ENCODE measurements at regions not wholly inside any gene's neighbourhood (a gene's known extent, or its start where the extent isn't known, plus 50 kb on each side); places are given as distances from the start of the nearest gene placed in this dataset.
"Not testable (repeated sequence)": the region's sequence is repeated elsewhere in the genome, so short reads cannot be mapped to it uniquely, and the experiment has no call there.

- not testable (repeated sequence) for DNase-seq (ENCODE audit: low read depth)
Measured at GRCh38 chr1:243074224-243074623, 180.9 kb downstream of the CEP170 start.

GRCh38 chr1:243067056-243067455 lies 188.0 kb downstream of the CEP170 start:
- DNase-seq (ENCODE audit: low read depth): not testable (repeated sequence)

DNA sequence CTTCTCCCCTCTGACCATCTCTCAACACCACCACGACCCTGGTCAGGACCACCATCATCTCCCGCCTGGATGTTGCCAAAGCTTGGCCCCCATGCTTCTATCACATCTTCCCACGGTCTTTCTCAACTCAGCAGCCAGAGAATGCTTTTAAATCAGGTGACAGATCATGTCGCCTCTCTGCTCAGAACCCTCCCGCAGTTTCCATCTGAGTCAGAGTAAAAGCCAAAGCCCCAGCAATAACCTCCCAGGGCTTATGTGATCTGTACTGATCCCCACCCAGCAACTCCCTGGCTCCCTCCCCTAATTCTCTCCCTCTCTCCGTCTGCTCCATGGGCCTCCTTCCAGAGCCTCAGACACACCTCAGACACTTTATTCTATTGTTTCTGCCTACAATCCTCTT lies 193.1 kb downstream of the CEP170 start:
- not testable (repeated sequence) for DNase-seq (ENCODE audit: low read depth)

GRCh38 chr1:243055510-243055909 lies 199.6 kb downstream of the CEP170 start:
- DNase-seq (ENCODE audit: low read depth): not testable (repeated sequence)

DNA sequence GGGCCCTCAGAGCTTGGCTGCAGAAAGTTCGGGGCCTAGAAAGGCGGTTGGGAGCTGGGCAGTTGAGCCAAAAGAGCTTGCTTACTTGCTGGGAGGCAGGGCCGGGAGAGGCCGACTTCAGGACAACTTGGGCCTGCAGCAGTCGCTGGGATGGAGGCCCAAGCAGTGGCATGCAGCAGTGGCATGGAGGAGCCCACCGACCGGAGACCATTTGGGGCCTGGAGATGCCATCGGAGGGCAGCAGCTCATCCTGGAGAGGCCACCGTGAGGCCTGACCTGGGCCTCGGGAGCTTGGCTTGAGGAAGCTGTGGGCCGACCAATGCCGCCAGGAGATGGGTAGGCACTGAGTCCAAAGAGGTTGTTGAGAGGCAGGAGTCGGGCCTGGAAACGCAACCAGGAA lies 200.0 kb downstream of the CEP170 start:
- DNase-seq (ENCODE audit: low read depth): not testable (repeated sequence)

GRCh38 chr1:243054681-243055080 lies 200.4 kb downstream of the CEP170 start:
- not testable (repeated sequence) for DNase-seq (ENCODE audit: low read depth)

DNA sequence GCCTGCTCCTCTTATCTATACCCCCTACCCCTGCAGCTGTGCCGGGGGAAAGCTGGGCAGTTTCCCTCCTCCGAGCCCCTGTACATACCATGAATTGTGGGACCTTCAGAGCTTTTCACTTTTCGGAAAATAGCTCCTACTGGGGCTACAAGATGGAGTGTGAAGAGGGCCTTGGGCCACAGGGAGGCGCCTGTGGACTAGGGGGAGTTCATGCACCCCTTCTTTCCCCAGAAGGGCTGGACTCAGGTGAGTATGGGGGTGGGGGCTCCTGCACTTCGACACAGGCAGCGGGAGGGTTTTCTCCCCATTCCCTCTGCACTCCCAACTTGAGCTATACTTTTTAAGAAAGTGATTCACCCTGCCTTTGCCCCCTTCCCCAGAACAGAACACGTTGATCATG lies 202.0 kb downstream of the CEP170 start:
- not testable (repeated sequence) for DNase-seq (ENCODE audit: low read depth)

GRCh38 chr1:243050613-243051012 lies 204.5 kb downstream of the CEP170 start:
- DNase-seq (ENCODE audit: low read depth): not testable (repeated sequence)

DNA sequence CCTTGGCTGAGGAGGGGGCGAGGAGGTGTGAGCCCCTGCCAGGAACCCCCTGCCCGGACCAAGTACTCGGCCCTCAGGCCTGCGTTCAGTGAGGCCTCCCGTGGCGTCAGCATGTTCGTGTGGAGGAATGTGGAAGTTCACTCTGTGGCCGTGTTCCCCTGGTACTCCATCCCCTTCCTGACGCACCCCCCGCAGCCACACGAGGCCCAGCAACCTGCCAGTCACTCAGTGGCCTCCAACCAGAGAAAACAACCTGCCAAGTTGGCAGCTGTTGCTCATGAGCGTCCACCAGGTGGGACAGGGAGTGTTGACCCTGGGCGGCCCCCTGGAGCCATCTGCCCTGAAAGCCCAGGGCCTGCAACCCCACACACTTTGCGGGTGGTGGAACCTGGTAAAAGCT lies 205.4 kb downstream of the CEP170 start:
- not testable (repeated sequence) for DNase-seq (ENCODE audit: low read depth)

GRCh38 chr1:243021365-243021764 lies 233.7 kb downstream of the CEP170 start:
- DNase-seq (ENCODE audit: low read depth): not testable (repeated sequence)

GRCh38 chr1:243019030-243019635 lies 235.9 kb downstream of the CEP170 start:
- DNase-seq (ENCODE audit: low read depth): not testable (repeated sequence)

DNA sequence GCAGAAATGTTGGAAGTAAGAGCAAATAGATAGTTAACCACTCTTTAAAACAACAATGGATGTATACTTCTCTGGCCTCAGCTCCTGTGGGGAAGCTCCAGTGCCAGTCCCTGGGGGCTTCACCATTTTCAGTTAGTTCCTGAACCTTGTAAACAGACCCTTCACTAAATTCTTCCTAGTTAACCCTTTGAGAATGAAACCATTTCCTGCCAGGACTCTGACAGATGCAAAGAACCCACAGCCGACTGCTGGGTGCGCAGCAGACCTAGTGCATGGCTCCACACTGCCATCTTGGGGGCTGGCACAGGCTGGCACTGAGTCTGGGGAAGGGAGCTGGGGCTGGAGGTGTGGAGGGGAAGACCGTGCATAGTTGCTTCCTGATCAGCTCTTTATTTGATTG lies 244.4 kb downstream of the CEP170 start:
- peak; percentile 0 for DNase-seq (ENCODE audit: low read depth)

GRCh38 chr1:243001003-243001402 lies 254.1 kb downstream of the CEP170 start:
- DNase-seq (ENCODE audit: low read depth): not testable (repeated sequence)

DNA sequence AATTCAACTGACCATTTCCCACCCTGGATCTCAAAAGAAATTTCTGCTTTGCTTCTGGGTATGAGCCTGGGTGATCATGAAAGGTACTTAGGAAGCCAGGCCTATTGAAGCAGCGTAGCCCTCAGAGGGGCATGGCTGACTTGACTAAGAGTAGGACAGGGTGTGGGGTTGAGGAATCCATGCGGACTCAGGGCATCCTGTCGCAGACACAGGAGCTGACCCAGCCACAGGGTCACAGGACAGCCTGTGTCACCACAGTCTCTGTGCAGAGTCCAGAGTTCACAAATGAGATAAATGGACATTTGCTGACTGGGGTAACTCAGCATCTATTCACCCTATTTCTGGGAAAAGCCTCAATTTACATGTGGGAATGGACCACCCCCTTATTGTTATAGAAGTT lies 262.3 kb downstream of the CEP170 start:
- DNase-seq (ENCODE audit: low read depth): not testable (repeated sequence)

DNA sequence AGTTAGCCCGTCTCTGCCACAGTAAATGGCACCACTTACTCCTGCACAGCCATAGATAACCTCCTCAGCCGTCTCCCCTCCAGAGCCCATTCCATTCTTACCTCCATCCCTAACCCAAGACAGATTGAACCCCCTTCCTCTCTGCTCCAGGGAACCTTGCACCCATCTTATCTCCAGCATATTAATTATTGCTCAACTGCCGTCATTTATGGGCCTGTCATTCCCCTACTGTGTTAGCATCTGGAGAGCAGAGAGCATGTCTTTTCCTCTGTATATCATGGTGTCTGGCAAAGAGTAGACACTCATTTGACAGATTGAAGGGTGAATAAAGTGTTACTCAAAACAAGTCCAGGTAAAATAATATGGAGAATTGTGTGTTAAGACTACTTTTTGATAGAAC lies 270.0 kb downstream of the CEP170 start:
- not testable (repeated sequence) for DNase-seq (ENCODE audit: low read depth)

GRCh38 chr1:242973341-242973740 lies 281.7 kb downstream of the CEP170 start:
- DNase-seq (ENCODE audit: low read depth): not testable (repeated sequence)

- DNase-seq (ENCODE audit: low read depth): no peak
Measured at GRCh38 chr1:242966892-242967291, 288.2 kb downstream of the CEP170 start.

DNA sequence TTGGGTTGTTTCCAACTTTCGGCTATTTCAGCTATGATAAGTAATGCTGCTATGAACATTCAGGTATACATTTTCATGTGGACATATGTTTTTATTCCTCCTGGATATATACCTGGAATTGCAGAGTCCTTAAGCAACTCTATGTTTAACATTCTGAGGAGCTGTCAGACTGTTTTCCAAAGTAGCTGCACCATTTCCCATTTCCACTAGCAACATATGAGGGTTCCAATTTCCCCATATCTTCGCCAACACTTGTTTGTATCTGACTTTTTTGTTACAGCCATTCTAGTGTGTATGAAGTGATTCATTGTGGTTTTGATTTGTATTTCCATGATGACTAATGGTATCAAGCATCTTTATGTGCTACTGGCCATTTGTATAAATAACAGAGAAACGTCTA lies 295.7 kb downstream of the CEP170 start:
- not testable (repeated sequence) for DNase-seq (ENCODE audit: low read depth)

GRCh38 chr1:242954945-242955344 lies 300.1 kb downstream of the CEP170 start:
- DNase-seq (ENCODE audit: low read depth): not testable (repeated sequence)

DNA sequence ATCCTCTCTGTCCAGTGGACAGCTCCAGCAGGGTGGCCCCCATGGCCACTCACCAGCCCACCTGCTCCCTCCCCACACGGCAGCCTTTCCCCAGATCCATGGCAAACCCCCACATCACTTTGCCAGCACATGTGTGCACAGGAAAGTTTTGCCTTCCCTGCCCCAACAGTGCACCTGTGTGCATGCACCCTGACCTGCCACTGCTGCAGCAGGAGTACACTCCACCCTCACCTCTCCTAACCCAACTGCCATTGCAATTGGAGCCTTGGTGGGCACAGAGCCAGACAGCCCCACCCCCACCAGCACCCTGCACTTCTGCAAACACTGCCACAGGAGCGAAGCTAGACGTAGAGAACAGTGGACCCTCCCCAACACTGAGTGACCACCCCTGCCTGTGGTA lies 308.9 kb downstream of the CEP170 start:
- no peak for DNase-seq (ENCODE audit: low read depth)

DNA sequence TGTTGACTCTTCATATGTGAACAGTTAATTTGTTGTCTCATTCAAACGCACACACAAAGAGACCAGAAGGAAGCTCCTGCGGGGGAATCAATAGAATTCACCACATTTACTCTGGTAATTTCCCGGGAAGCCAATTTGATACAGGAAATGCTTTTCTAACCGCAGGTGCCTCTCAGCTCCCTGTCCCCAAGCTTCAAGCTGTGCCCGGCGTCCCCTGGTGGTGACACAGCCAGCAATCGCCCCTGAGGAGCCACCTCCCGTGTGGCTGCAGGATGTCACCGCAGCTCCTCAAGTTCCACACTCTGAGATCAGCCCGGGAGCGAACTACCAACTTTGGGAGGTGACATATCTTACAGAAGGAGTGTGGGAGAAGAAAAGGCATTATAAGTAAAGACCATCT lies 318.4 kb downstream of the CEP170 start:
- DNase-seq (ENCODE audit: low read depth): peak; percentile 2

DNA sequence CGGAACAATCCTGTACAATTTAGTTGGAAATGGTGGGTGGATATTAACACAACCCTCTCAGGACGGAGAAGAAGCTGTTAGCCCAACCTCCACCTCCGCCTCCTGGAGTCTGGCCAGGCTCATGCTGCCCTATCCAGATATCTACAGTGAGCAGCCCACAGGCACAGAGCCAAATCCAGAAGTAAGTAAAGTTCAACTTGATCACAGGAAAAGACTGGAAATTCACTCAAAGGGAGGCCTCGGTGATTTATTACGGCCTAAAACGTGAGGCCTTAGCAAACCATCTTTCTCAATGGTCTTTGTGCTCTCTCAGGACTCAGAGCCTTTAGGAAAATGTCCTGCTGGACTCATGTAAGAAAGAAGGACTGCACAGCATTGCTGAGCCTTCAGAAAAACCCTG lies 330.4 kb downstream of the CEP170 start:
- not testable (repeated sequence) for DNase-seq (ENCODE audit: low read depth)

- DNase-seq (ENCODE audit: low read depth): not testable (repeated sequence)
Measured at GRCh38 chr1:242923603-242924002, 331.5 kb downstream of the CEP170 start.

Measured in myocyte (in vitro differentiated cells).